Calu3 (cell line): ENCODE measurements at regions not wholly inside any gene's neighbourhood (a gene's known extent, or its start where the extent isn't known, plus 50 kb on each side); places are given as distances from the start of the nearest gene placed in this dataset.

ENCODE experiments used
- BruUV-seq: library from RNA; stranded (reverse); fragments of 400-500 nt; replicated peaks from 2 replicates; lab custom pipeline; 2021; lab: Mats Ljungman, UMichigan
- CTCF ChIA-PET: fragments of 300-600 bp; sonication (Branson Sonifier 250); formaldehyde crosslinking; loops from one replicate; lab custom pipeline; 2022; ENCODE audit warnings: antibody characterized with exemption; lab: Charles Lee
- DNase-seq: peaks from one replicate; pipeline ENCODE4 v3.0.0; 2022
- H3K27ac Mint-ChIP-seq: one replicate; pipeline ENCODE4 v1.8.0; 2022; ENCODE audit warnings: mixed read lengths; ENCODE audit not compliant: unreplicated experiment
- H3K27me3 Mint-ChIP-seq: one replicate; pipeline ENCODE4 v1.8.0; 2022; ENCODE audit warnings: mixed read lengths; ENCODE audit not compliant: unreplicated experiment
- H3K36me3 Mint-ChIP-seq: one replicate; pipeline ENCODE4 v1.8.0; 2022; ENCODE audit warnings: mild to moderate bottlenecking, moderate library complexity, mixed read lengths; ENCODE audit not compliant: insufficient read depth, unreplicated experiment
- H3K4me1 Mint-ChIP-seq: one replicate; pipeline ENCODE4 v1.8.0; 2022; ENCODE audit warnings: mild to moderate bottlenecking, low read depth, mixed read lengths; ENCODE audit not compliant: unreplicated experiment
- H3K4me3 Mint-ChIP-seq: one replicate; pipeline ENCODE4 v1.8.0; 2022; ENCODE audit warnings: mild to moderate bottlenecking, low read depth, moderate library complexity, mixed read lengths; ENCODE audit not compliant: unreplicated experiment
- H3K9me3 Mint-ChIP-seq: one replicate; pipeline ENCODE4 v1.8.0; 2022; ENCODE audit warnings: low read depth, mixed read lengths; ENCODE audit not compliant: unreplicated experiment
- intact Hi-C: fragments of 100-400 bp; cut with micrococcal nuclease; formaldehyde crosslinking; loops from one replicate; pipeline ENCODE4 v1.10.0; 2022; ENCODE audit not compliant: unreplicated experiment
- TF ChIP-seq, protein P1 (sequence below): fragments of 200-600 bp; IDR thresholded peaks from one replicate; pipeline ENCODE4 v1.8.0; 2022; ENCODE audit warnings: antibody characterized with exemption; ENCODE audit not compliant: unreplicated experiment

DNA sequence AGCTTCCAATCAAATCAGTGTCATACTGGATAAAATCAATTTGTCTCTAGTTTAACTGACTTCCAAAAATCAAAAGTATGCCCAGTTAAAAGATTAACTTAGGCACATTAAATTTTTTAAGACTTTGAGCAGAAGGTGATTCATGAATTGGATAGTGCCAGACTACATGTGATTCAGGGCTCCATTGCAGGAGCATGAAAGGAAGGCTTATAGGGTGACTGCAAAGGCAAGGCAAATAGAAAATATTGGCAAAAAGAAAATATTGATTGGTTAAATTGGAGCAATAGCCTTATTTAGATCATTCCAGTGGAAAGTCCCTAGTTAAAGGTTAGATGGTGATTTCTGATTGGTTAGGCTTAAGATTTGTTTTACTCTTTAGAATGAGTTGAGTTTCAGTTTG, 223.9 kb upstream of the ERCC4 start:
- H3K9me3 Mint-ChIP-seq = peaks cover 7% of the 10 kb centered on the region
- TF ChIP-seq, protein P1, sequence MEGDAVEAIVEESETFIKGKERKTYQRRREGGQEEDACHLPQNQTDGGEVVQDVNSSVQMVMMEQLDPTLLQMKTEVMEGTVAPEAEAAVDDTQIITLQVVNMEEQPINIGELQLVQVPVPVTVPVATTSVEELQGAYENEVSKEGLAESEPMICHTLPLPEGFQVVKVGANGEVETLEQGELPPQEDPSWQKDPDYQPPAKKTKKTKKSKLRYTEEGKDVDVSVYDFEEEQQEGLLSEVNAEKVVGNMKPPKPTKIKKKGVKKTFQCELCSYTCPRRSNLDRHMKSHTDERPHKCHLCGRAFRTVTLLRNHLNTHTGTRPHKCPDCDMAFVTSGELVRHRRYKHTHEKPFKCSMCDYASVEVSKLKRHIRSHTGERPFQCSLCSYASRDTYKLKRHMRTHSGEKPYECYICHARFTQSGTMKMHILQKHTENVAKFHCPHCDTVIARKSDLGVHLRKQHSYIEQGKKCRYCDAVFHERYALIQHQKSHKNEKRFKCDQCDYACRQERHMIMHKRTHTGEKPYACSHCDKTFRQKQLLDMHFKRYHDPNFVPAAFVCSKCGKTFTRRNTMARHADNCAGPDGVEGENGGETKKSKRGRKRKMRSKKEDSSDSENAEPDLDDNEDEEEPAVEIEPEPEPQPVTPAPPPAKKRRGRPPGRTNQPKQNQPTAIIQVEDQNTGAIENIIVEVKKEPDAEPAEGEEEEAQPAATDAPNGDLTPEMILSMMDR = no peak
- intact Hi-C loops = no loop called here
- H3K36me3 Mint-ChIP-seq = no peaks in the 10 kb centered on the region
- no peaks in the 10 kb centered on the region for H3K27me3 Mint-ChIP-seq
- no TSS peak for BruUV-seq
- CTCF ChIA-PET = interaction anchor here (0.7 kb wide), 1 partner anchor 138 kb away, joined by 3 read pairs; no protein-coding TSS in a partner anchor
- no peak overlapping the region for H3K27ac Mint-ChIP-seq
- no peak overlapping the region for H3K4me3 Mint-ChIP-seq
- H3K4me1 Mint-ChIP-seq = no peaks in the 10 kb centered on the region
- DNase-seq = no peak

DNA sequence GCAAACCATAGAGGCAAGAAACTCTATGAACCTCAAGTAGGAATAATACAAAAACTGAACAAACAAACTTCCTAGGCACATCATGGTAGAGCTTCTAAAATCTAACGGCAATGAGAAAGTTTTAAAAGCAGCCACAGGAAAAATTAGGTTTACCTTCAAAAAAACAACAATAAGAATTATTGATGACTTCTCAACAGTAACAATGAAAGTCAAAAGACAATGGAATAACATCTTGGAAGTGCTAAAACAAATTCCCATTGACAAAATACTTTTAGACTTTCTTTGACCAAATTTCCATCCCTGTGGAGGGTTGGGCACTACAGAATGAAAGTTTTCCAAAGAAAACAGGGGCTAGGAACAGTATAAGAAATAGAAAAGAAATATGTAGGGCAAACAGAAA, 222.9 kb upstream of the ERCC4 start:
- intact Hi-C loops = no loop called here
- no peaks in the 10 kb centered on the region for H3K36me3 Mint-ChIP-seq
- BruUV-seq = no TSS peak
- H3K4me3 Mint-ChIP-seq = no peak overlapping the region
- no peak for DNase-seq
- H3K27ac Mint-ChIP-seq = no peak overlapping the region
- H3K27me3 Mint-ChIP-seq = no peaks in the 10 kb centered on the region
- CTCF ChIA-PET = no interaction called here
- peaks cover 11% of the 10 kb centered on the region for H3K9me3 Mint-ChIP-seq
- TF ChIP-seq, protein P1 = no peak
- no peaks in the 10 kb centered on the region for H3K4me1 Mint-ChIP-seq

DNA sequence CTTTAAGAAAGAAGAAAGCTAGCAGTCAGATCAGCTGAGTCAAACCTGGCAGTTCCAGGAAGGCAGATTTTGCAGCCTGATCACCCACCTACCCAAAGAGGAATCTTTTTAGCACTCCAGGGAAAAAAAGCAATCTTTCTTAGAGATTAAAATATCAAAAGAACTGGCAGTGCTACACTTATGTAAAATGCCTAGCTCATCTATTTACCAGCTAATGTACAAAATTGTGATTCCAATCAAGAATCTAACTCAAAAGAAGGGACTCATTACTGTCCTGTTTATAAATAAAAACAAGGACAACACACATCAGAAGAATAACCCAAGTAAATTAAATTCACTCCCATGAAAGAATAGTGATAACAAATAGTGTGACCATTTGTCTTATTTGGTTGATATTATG, 222.4 kb upstream of the ERCC4 start:
- no TSS peak for BruUV-seq
- intact Hi-C loops = no loop called here

DNA sequence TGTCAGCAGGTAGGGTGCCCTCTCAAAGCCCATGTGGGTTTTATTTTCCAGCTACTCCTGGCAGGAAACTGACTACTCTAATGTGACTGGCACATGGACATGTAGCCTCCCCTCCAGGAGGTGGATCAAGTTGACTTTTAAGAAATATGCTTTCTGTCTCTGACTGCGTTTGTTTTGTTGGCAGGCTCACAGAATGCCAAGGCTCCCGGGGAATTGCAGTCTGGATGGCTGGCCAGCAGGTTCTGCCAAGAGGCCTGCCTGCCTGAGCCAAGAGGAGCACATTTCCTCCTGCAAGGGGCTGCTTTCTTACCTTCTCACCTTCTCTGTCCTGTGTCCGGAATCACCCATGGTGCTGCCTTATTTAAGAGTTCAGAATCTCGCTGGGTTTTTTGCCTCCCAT, 217.3 kb upstream of the ERCC4 start:
- BruUV-seq = no TSS peak
- H3K4me1 Mint-ChIP-seq = no peaks in the 10 kb centered on the region
- peaks cover 17% of the 10 kb centered on the region for H3K9me3 Mint-ChIP-seq
- intact Hi-C loops = no loop called here
- TF ChIP-seq, protein P1 = no peak
- H3K36me3 Mint-ChIP-seq = no peaks in the 10 kb centered on the region
- CTCF ChIA-PET = no interaction called here
- no peak for DNase-seq
- no peak overlapping the region for H3K27ac Mint-ChIP-seq
- no peak overlapping the region for H3K4me3 Mint-ChIP-seq
- no peaks in the 10 kb centered on the region for H3K27me3 Mint-ChIP-seq

More for the DNA sequence above, 222.4 kb upstream of the ERCC4 start:
- CTCF ChIA-PET = no interaction called here
- no peak for DNase-seq
- Mint-ChIP-seq H3K27me3 (no peaks in the 10 kb centered on the region), H3K4me1 (no peaks in the 10 kb centered on the region), H3K4me3 (no peak overlapping the region), H3K27ac (no peak overlapping the region), H3K9me3 (peaks cover 11% of the 10 kb centered on the region), H3K36me3 (no peaks in the 10 kb centered on the region)
- TF ChIP-seq, protein P1 = no peak
